ENCODE measurements at regions not wholly inside any gene's neighbourhood (a gene's known extent, or its start where the extent isn't known, plus 50 kb on each side); places are given as distances from the start of the nearest gene placed in this dataset.
A peak's percentile ranks its signal among the peaks of the same experiment; 100 is the strongest.

DNA sequence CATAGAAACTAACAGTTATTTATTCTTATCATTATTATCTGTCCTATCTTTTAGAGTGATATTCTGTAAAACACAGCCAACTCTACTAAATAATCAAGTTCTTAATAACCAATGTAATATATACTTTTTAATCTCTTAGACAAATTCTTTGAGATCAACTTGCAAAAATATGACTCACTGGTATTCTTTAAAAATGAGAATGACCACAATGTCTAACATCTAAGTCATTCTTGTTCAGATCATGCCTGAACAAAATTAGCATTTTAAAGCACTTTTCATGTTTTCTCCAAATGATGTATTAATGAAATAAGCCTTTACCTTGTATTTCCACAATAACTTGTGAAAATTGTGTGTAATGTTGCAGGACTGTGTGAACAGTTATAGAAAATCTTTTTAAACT lies 356.9 kb upstream of the RGMB start:
- Histone ChIP-seq H3K27ac (ENCODE audit: low read depth, low read length) (no peak overlapping the region), H2BK12ac (ENCODE audit: low read length) (no peak overlapping the region)

DNA sequence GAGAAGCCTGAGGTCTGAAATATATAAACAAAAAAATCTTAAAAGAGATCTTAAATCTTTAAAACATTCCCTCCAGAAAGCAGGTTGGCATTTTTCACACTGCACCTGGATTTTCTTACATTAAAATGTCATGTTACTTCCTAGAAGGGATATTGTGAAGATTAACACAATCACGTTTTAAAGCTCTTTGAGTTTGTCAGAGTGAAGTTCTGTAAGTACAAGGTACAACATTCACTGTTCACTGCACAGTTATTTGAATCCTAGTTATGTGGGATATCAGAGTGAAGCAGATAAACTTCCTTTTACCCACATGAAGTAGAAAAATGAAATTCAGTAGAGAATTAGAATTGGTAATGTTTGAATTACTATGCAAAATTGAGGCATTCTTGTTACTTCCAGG lies 353.6 kb upstream of the RGMB start:
- Histone ChIP-seq H4K91ac (ENCODE audit: low read depth, low read length) (no peak overlapping the region), H3K27me3 (ENCODE audit: insufficient read depth, low read length) (no peaks in the 10 kb centered on the region), H3K4me2 (ENCODE audit: low read length) (no peak overlapping the region), H2BK120ac (ENCODE audit: insufficient read depth, low read length, poor library complexity) (no peak overlapping the region), H3K9ac (ENCODE audit: low read length) (no peak overlapping the region), H4K8ac (ENCODE audit: low read depth, low read length) (no peak overlapping the region), H3K4ac (ENCODE audit: low read depth, low read length) (no peak overlapping the region), H3K4me1 (ENCODE audit: control insufficient read depth in 1 of 2, insufficient read depth in 2 of 2, low read length in 2 of 2) (no peaks in the 10 kb centered on the region), H3K36me3 (ENCODE audit: control insufficient read depth in 1 of 2, insufficient read depth in 2 of 2, low read length in 2 of 2) (no peaks in the 10 kb centered on the region), H2AK5ac (ENCODE audit: low read length) (no peak overlapping the region), H3K23ac (ENCODE audit: low read length) (no peak overlapping the region), H2AFZ (ENCODE audit: insufficient read depth, low read length, poor library complexity) (no peak overlapping the region), H3K79me2 (ENCODE audit: control insufficient read depth, insufficient read depth, low read length, poor library complexity) (no peaks in the 10 kb centered on the region), H4K12ac (ENCODE audit: low read depth, low read length) (no peak overlapping the region), H2BK12ac (ENCODE audit: low read length) (no peak overlapping the region), H3K14ac (ENCODE audit: low read length) (no peak overlapping the region), H3K27ac (ENCODE audit: low read depth, low read length) (no peak overlapping the region), H3K4me3 (ENCODE audit: low read depth, low read length) (no peak overlapping the region), H2BK5ac (ENCODE audit: low read depth, low read length, poor library complexity) (no peak overlapping the region), H3K9me3 (ENCODE audit: insufficient read depth, low read depth, low read length) (no peaks in the 10 kb centered on the region), H3K18ac (ENCODE audit: low read length) (no peak overlapping the region), H3K79me1 (ENCODE audit: low read length) (no peaks in the 10 kb centered on the region)
- DNase-seq = no peak
- WGBS (ENCODE audit: extremely low coverage, insufficient coverage, insufficient read length) = no CpG with 5 or more reads among the region's 1 CpG

More for the DNA sequence above, 356.9 kb upstream of the RGMB start:
- Histone ChIP-seq H3K4me1 (ENCODE audit: control insufficient read depth in 1 of 2, insufficient read depth in 2 of 2, low read length in 2 of 2) (no peaks in the 10 kb centered on the region), H3K9ac (ENCODE audit: low read length) (no peak overlapping the region), H4K8ac (ENCODE audit: low read depth, low read length) (no peak overlapping the region), H3K27me3 (ENCODE audit: insufficient read depth, low read length) (no peaks in the 10 kb centered on the region), H3K9me3 (ENCODE audit: insufficient read depth, low read depth, low read length) (no peaks in the 10 kb centered on the region), H3K79me1 (ENCODE audit: low read length) (no peaks in the 10 kb centered on the region), H3K4me2 (ENCODE audit: low read length) (no peak overlapping the region), H2BK120ac (ENCODE audit: insufficient read depth, low read length, poor library complexity) (no peak overlapping the region), H3K36me3 (ENCODE audit: control insufficient read depth in 1 of 2, insufficient read depth in 2 of 2, low read length in 2 of 2) (no peaks in the 10 kb centered on the region), H2AFZ (ENCODE audit: insufficient read depth, low read length, poor library complexity) (no peak overlapping the region), H3K79me2 (ENCODE audit: control insufficient read depth, insufficient read depth, low read length, poor library complexity) (no peaks in the 10 kb centered on the region), H3K18ac (ENCODE audit: low read length) (no peak overlapping the region), H3K23ac (ENCODE audit: low read length) (no peak overlapping the region), H3K4me3 (ENCODE audit: low read depth, low read length) (no peak overlapping the region), H2AK5ac (ENCODE audit: low read length) (no peak overlapping the region), H4K91ac (ENCODE audit: low read depth, low read length) (no peak overlapping the region), H4K12ac (ENCODE audit: low read depth, low read length) (no peak overlapping the region), H3K14ac (ENCODE audit: low read length) (no peak overlapping the region), H2BK5ac (ENCODE audit: low read depth, low read length, poor library complexity) (no peak overlapping the region), H3K4ac (ENCODE audit: low read depth, low read length) (no peak overlapping the region)
- DNase-seq = peak in 1 of 2 donors; percentile 41

DNA sequence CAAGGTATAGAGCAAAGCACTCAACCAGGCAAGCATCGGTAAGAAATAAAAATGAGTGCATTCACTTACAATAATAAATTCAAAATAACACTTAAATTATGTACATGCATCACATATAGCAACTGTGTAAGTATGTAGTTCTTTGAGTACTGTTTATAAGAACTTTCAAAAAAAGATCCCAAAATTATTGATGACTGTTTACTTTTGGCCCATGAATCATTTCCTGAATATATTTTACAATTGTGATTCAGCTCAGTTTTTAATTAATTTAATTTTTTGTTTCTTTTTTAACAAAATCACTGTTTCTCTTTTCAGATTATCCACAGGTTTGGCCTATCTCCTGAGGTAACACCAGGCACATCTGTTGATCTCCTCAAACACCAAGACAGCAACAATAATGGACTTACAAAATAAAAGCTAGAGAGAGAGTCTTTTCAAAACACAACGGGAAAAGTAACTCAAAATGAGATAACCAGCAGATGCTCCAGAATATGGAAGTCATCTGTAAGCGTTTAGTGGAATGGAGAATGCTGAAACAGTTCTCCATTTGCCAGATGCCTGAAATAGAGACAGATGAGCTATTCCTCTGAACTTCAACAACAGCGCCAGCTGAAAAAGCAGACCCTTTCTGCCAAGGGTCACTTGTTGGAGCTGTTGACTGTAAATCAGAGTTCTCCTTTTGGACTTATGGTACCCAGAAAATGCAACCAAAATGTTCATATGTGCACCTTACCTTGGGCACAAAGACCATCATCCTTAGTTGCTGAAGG lies 348.6 kb upstream of the RGMB start:
- H2BK12ac ChIP-seq (ENCODE audit: low read length) = no peak overlapping the region
- H2AK5ac ChIP-seq (ENCODE audit: low read length) = no peak overlapping the region
- no peaks in the 10 kb centered on the region for H3K4me1 ChIP-seq (ENCODE audit: control insufficient read depth in 1 of 2, insufficient read depth in 2 of 2, low read length in 2 of 2)
- no peak overlapping the region for H4K8ac ChIP-seq (ENCODE audit: low read depth, low read length)
- no peak overlapping the region for H2BK120ac ChIP-seq (ENCODE audit: insufficient read depth, low read length, poor library complexity)
- H4K12ac ChIP-seq (ENCODE audit: low read depth, low read length) = no peak overlapping the region
- no peak overlapping the region for H4K91ac ChIP-seq (ENCODE audit: low read depth, low read length)
- H2AFZ ChIP-seq (ENCODE audit: insufficient read depth, low read length, poor library complexity) = no peak overlapping the region
- no peak overlapping the region for H3K4ac ChIP-seq (ENCODE audit: low read depth, low read length)
- H3K27ac ChIP-seq (ENCODE audit: low read depth, low read length) = no peak overlapping the region
- no peaks in the 10 kb centered on the region for H3K27me3 ChIP-seq (ENCODE audit: insufficient read depth, low read length)
- no peak overlapping the region for H3K4me2 ChIP-seq (ENCODE audit: low read length)
- H3K23ac ChIP-seq (ENCODE audit: low read length) = no peak overlapping the region
- WGBS (ENCODE audit: extremely low coverage, insufficient coverage, insufficient read length) = no CpG with 5 or more reads among the region's 4 CpGs
- H3K14ac ChIP-seq (ENCODE audit: low read length) = no peak overlapping the region
- H3K9me3 ChIP-seq (ENCODE audit: insufficient read depth, low read depth, low read length) = no peaks in the 10 kb centered on the region
- no peak overlapping the region for H2BK5ac ChIP-seq (ENCODE audit: low read depth, low read length, poor library complexity)
- H3K4me3 ChIP-seq (ENCODE audit: low read depth, low read length) = no peak overlapping the region
- H3K79me1 ChIP-seq (ENCODE audit: low read length) = no peaks in the 10 kb centered on the region
- H3K36me3 ChIP-seq (ENCODE audit: control insufficient read depth in 1 of 2, insufficient read depth in 2 of 2, low read length in 2 of 2) = no peaks in the 10 kb centered on the region
- H3K9ac ChIP-seq (ENCODE audit: low read length) = no peak overlapping the region
- no peaks in the 10 kb centered on the region for H3K79me2 ChIP-seq (ENCODE audit: control insufficient read depth, insufficient read depth, low read length, poor library complexity)
- no peak overlapping the region for H3K18ac ChIP-seq (ENCODE audit: low read length)
- no peak for DNase-seq

DNA sequence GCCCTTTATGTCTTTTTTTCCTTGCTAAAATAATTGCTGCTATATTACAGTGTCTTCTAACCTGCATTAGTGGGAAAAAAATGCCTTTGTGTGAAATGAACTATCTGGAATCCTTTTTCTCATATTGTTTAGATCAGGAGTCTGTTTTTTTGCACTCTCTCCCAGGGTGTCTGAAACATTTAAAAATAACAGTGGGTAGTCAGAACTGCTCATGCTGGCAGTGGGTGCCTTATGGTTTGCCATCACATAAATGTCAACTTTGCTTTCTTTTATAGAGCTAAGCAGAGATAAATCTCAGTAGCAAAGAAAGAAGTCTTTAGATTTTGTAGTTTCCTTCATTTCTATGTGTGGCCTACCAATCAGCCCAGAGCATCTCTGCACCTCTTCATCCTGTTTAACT lies 347.8 kb upstream of the RGMB start:
- no peak for DNase-seq
- no peak overlapping the region for H2BK12ac ChIP-seq (ENCODE audit: low read length)
- H4K8ac ChIP-seq (ENCODE audit: low read depth, low read length) = no peak overlapping the region
- no peaks in the 10 kb centered on the region for H3K9me3 ChIP-seq (ENCODE audit: insufficient read depth, low read depth, low read length)
- H2BK5ac ChIP-seq (ENCODE audit: low read depth, low read length, poor library complexity) = no peak overlapping the region
- no peak overlapping the region for H3K4ac ChIP-seq (ENCODE audit: low read depth, low read length)
- H2AK5ac ChIP-seq (ENCODE audit: low read length) = no peak overlapping the region
- no peak overlapping the region for H3K4me2 ChIP-seq (ENCODE audit: low read length)
- no peak overlapping the region for H3K14ac ChIP-seq (ENCODE audit: low read length)
- H3K4me3 ChIP-seq (ENCODE audit: low read depth, low read length) = no peak overlapping the region
- no peak overlapping the region for H2AFZ ChIP-seq (ENCODE audit: insufficient read depth, low read length, poor library complexity)
- H3K27me3 ChIP-seq (ENCODE audit: insufficient read depth, low read length) = no peaks in the 10 kb centered on the region
- H3K18ac ChIP-seq (ENCODE audit: low read length) = no peak overlapping the region
- H3K4me1 ChIP-seq (ENCODE audit: control insufficient read depth in 1 of 2, insufficient read depth in 2 of 2, low read length in 2 of 2) = no peaks in the 10 kb centered on the region
- H2BK120ac ChIP-seq (ENCODE audit: insufficient read depth, low read length, poor library complexity) = no peak overlapping the region
- H4K91ac ChIP-seq (ENCODE audit: low read depth, low read length) = no peak overlapping the region
- no peak overlapping the region for H3K27ac ChIP-seq (ENCODE audit: low read depth, low read length)
- no peaks in the 10 kb centered on the region for H3K79me2 ChIP-seq (ENCODE audit: control insufficient read depth, insufficient read depth, low read length, poor library complexity)
- no peak overlapping the region for H4K12ac ChIP-seq (ENCODE audit: low read depth, low read length)
- H3K9ac ChIP-seq (ENCODE audit: low read length) = no peak overlapping the region
- no peaks in the 10 kb centered on the region for H3K36me3 ChIP-seq (ENCODE audit: control insufficient read depth in 1 of 2, insufficient read depth in 2 of 2, low read length in 2 of 2)
- H3K23ac ChIP-seq (ENCODE audit: low read length) = no peak overlapping the region
- H3K79me1 ChIP-seq (ENCODE audit: low read length) = no peaks in the 10 kb centered on the region
